HG02610 (cell line): ENCODE measurements at regions not wholly inside any gene's neighbourhood (a gene's known extent, or its start where the extent isn't known, plus 50 kb on each side); places are given as distances from the start of the nearest gene placed in this dataset.

Source experiments
- ATAC-seq: cut with Tn5 transposase; IDR thresholded peaks from one replicate; pipeline ENCODE4 v1.9.1; 2021; ENCODE audit warnings: mild to moderate bottlenecking, moderate library complexity; ENCODE audit not compliant: unreplicated experiment

GRCh38 chr13:85498774-85499173 is 300.4 kb downstream of the SLITRK6 start:
- ATAC-seq, result no peak

DNA sequence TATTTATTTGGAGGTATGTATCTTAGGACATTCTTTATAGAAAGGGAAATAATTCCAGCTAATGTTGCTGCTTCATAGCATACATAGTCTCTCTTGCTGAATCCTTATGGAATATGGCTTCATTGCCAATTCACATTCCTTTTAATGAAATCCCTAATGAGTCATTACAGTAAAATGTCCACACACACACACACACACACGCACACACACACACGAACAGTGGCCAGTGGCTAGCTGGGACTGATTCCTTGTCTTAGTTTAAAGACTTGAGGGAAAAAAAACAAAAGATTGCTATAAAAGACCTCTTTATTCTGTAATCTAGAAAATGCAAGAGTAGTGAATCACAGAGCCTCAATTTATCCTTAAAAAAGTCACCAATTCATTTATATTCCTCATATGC is 301.6 kb downstream of the SLITRK6 start:
- ATAC-seq, result no peak

GRCh38 chr13:85492283-85492682 is 306.9 kb downstream of the SLITRK6 start:
- no peak for ATAC-seq

- no peak for ATAC-seq
Observed at GRCh38 chr13:85486663-85487062, 312.6 kb downstream of the SLITRK6 start.

GRCh38 chr13:85473144-85473543 is 326.1 kb downstream of the SLITRK6 start:
- no peak for ATAC-seq

- no peak for ATAC-seq
Observed at GRCh38 chr13:85469320-85469719, 329.9 kb downstream of the SLITRK6 start.

DNA sequence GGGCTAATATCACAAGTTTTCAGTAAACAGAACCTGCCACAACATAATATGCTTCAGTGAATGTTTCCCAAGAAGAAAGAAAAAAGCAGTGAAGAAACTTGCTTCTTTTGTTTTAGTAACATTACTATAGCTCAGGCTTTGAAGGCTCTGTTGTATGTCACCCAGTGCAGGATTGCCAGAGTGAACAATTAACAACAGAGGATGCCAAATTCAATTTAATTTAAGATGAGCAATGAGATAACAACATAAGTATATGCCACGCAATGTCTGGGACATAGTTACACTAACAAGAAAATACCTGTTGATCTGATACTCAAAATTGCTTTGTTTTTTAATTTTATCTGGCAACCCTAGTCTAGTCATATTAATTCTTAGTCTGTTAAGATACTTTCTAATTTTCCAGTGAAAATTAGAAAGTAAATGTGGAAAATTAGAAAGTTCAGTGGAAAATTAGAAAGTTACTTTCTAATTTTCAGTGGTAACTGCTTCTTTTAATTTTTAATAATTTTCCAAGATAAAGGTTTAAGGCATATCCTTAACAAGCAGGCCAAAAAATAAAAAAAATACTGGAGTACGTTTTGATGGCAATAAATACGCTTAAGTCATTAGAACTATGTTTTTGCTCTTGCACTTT is 336.3 kb downstream of the SLITRK6 start:
- ATAC-seq, result no peak

DNA sequence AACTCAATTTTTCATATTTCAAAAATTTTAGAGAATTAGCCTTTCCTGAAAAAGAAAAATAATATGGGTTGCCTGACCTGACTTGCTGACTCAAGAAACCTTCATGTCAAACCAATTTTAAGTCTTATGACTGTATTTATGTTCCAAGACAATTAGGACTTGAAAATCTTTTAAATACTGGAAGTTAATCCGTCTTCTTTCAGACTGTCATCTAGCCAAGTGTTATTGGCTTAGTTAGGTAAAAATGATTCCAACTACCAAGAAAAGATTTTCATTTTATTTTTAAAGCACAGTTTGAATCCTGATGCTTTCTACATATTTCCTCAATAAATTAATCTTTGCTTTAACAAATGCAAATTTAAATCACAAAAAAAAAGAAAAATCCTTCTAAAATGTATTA is 337.6 kb downstream of the SLITRK6 start:
- no peak for ATAC-seq

DNA sequence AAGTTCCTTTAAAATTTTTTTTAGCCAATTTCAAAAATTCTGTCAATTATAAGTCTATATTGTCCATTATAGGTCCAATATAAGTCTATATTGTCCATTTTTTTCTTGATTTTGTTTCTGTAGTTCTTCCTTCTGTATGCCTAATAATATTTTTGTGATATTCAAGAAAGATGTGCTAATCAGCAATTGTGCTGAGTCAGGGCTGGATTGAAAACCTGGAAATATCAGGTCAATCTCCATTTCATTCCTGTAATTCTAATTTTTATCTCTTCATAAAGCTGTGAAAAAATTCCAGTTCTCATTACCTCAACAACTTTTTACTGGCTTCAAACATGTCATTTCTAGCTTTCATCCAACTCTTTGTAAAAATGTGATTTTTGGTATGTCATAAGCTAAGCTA is 353.7 kb downstream of the SLITRK6 start:
- no peak for ATAC-seq

GRCh38 chr13:85441975-85442374 is 357.2 kb downstream of the SLITRK6 start:
- ATAC-seq, result no peak

- ATAC-seq, result no peak
Observed at GRCh38 chr13:85441364-85441763, 357.9 kb downstream of the SLITRK6 start.

DNA sequence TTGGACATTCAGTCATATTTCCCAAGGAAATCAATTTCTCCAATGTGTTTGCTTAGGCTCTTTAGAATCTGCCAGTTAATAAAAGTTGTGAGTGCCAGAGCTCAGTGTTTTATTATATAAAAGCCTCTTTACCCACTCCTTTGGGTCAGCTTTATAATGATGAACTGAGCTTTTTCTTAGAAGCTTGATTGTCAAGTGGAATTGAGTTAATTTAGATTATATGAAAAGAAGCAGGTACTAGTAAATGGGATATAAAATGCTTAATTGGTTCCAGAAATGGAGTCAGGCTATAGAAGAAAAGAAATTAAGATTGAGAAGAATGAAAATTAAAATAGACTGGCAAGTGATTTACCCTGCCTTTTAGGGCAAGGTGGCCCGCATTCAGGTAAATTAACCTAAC is 363.2 kb downstream of the SLITRK6 start:
- no peak for ATAC-seq

- no peak for ATAC-seq
Observed at GRCh38 chr13:85434927-85435326, 364.3 kb downstream of the SLITRK6 start.

GRCh38 chr13:85432881-85433280 is 366.3 kb downstream of the SLITRK6 start:
- no peak for ATAC-seq

GRCh38 chr13:85431720-85432119 is 367.5 kb downstream of the SLITRK6 start:
- ATAC-seq, result no peak

DNA sequence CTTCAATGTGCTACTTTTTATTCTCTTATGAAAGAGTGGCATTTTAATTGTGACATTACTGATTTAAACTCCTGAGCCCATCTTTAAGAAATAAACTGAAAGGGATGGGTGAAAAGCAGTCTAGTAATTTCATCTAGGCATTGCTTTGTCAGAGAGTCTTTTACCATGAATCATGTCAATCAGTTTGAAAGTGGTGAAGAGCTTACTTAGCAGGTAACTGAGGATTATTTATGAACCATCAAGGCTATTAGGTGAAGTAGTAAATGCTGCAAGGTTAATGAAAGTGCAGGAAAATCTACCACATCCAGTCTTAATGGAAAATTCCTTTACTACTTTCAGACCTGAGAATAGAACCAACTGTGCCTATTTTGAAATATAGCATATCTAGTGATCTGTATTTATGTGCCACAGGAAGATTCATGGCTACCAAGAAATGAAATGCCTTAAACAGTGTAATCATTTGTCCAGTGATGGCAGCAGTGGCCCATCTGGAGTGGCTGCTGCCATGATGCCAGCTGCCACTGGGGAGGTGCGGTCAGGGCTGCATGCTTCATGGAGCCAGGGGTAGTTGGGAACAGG is 368.9 kb downstream of the SLITRK6 start:
- ATAC-seq, result no peak

GRCh38 chr13:85427416-85427815 is 371.8 kb downstream of the SLITRK6 start:
- no peak for ATAC-seq

DNA sequence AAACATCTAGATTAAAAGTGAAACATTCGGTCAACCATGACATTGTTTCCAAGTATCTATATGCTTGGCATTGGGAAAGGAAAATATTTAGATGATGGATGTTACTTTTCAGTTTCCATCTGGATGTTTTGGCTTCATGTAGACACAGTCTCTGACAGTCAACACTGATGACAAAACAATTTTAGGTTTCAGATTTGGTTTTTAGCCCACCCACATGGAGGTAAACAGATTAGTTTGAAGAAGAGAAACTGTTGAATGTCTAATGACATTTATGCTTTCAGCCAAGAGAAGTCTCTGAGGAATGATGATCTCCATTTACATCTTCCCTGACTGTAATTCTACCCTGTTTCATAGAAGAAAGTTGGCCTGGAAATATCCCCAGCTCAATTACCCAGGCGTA is 379.1 kb downstream of the SLITRK6 start:
- ATAC-seq, result no peak

- ATAC-seq, result no peak
Observed at GRCh38 chr13:85419611-85420010, 379.6 kb downstream of the SLITRK6 start.

GRCh38 chr13:85417807-85418206 is 381.4 kb downstream of the SLITRK6 start:
- ATAC-seq, result no peak

GRCh38 chr13:85413664-85414063 is 385.6 kb downstream of the SLITRK6 start:
- ATAC-seq, result no peak

DNA sequence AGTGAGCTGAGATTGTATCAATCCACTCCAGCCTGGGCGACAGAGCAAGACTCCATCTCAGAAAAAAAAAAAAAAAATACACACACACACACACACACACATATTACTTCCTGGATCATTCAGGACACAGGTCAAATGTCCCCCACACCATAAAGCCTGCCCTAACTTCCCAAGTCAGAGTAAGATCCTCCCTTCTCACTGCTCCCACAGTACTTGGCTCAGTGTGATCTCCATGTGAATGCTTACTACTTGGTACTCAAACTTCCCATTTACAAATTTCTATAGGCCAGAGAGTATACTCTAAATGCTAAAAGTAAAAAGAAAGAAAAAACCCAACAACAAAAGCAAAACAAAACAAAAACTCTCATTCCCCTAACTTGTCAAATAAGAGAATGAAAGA is 386.8 kb downstream of the SLITRK6 start:
- no peak for ATAC-seq

GRCh38 chr13:85411591-85411990 is 387.6 kb downstream of the SLITRK6 start:
- ATAC-seq, result no peak
